ENCODE measurements at regions not wholly inside any gene's neighbourhood (a gene's known extent, or its start where the extent isn't known, plus 50 kb on each side); places are given as distances from the start of the nearest gene placed in this dataset.
"Not testable (repeated sequence)": the region's sequence is repeated elsewhere in the genome, so short reads cannot be mapped to it uniquely, and the experiment has no call there.

DNA sequence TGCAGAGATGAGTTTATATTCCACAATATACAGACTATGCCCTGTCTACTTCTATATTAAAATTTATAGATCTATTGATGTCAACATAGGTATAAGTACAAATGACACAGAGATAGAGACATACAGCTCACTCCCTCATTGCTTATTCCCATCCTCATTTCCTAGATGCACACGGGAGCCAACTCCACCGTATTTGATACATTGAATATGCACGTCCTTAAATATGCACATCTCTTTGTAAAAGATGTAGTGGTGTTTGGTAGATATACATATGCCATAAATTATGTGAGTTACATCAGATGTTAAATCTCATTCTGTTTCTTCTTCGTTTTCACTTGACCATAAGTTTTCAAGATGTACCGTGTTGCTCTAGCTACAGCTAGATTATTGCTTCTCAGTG, 179.2 kb upstream of the RAB6C start:
- no peak for DNase-seq (ENCODE audit: low read depth, low spot score)

DNA sequence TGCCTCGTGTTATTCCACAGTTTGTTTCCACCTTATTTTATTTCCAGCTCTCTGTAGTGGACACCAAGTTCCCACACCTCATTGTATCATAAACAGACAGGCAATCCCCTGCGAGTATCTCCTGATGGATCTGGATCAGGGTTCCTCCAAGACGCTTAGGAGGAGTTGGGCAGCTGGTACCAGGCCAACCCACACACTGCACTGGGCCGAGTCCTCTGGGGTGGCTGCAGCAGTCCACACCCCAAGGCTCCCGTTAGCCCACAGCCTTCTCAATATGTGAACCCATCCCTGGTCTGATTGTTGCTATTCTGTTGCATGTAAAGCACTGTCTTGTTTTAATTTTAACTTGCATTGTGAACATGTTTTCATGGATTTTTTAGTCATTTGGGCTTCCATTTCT, 178.8 kb upstream of the RAB6C start:
- no peak for DNase-seq (ENCODE audit: low read depth, low spot score)

DNA sequence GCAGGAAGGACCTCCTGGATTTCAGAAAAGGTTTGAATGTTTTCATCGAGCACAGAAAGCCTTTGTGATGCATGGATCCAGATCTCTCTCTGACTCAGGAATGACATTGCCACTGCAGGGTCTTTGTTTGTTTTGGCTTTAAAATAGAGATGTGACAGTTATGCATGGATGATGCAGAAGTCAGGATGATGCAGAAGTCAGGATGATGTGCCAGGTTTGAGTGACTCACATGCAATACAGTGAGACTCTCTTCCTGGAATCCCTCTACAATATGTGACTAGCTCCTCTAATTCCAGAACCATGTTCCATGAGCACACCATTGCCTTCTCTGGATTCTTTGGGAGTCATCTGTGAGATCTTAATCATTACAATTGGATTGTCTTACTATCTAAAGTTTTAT, 177.9 kb upstream of the RAB6C start:
- no peak for DNase-seq (ENCODE audit: low read depth, low spot score)

DNA sequence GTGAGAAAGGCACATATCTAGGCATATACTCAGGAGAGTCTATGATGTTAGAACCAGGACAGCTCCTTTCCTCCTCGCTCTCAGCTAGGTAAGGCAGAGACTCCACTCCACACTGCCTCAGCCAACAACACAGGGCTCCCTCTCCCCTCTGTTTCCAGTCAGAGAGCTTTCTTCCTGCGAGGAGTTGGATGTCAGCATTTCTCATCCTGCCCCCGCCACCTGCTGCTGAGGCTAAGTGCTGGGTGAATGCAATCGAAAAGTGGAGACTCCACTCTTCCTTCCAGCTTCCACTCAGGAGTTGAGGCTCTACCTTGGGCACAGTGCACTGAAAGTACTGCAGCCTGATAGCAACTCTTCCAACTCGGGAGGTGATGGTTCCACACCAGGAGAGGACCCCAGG, 177.2 kb upstream of the RAB6C start:
- no peak for DNase-seq (ENCODE audit: low read depth, low spot score)

DNA sequence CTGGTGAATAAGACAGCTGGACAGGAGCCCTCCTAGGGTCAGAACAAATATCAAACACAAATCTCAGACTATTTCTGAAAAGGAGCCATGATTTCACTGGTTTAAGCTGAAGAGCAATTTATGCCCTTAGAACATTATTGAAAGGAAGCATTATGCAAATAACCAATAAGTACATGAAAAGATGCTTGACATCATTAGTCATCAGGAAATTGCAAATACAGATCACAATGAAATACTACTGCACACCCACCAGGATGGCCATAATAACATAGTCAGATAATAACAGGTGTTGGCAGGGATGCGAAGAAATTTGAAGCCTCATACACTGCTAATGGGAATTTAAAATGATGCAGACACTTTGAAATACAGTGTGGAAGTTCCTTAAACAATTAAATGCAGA, 176.4 kb upstream of the RAB6C start:
- no peak for DNase-seq (ENCODE audit: low read depth, low spot score)

DNA sequence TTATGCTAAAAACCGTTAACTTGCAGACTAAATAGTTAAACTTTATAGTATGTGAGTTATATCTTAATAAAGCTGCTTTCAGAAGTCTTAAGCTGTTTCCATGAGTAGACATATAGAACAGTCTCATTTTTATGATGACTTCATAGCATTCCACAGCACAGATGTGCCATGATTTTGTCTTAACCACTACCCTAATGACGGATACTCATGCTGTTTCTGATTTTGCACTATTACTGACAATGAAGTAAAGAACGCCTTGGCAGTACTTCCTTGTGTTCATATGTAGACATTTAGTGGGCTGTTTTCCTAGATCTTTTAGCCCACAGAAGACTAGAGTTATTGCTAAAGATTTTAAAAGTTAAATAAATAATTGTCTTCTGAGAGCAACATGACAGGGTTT, 175.6 kb upstream of the RAB6C start:
- DNase-seq (ENCODE audit: low read depth, low spot score): no peak

DNA sequence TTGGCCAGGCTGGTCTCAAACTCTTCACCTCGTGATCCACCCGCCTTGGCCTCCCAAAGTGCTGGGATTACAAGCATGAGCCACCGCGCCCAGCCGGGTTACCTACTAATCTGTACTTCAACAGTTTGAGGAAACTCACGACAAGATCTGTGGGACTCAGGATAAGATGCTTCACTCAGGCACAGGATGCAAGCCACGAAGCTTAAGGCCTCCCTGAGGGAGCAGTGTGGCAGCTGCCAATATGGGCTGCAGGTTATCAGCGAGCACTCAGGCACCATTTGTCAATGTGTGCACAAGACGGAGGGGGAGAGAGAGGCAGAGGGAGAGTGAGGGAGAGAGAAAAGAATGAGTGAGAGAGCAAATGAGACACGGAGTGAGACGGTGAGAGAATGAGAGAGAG, 173.6 kb upstream of the RAB6C start:
- no peak for DNase-seq (ENCODE audit: low read depth, low spot score)

DNA sequence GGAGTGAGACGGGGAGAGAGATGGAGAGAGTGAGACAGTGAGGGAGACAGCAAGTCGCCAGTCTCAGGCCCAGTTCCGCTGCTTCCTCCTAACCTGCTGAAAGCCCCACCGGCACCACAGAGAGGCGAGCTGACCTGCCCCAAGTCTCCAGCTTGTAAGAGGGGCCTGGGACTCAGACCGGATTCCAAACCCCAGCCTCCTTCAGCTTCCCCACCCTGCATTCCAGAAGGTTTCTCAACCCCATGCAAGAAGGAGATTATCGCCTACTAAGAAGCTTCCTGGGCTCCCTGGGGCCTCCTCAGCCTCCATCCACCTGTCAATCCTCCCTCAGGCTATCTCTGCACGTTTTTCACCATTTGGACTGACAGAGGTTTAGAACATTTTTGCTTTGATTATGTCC, 173.1 kb upstream of the RAB6C start:
- no peak for DNase-seq (ENCODE audit: low read depth, low spot score)

DNA sequence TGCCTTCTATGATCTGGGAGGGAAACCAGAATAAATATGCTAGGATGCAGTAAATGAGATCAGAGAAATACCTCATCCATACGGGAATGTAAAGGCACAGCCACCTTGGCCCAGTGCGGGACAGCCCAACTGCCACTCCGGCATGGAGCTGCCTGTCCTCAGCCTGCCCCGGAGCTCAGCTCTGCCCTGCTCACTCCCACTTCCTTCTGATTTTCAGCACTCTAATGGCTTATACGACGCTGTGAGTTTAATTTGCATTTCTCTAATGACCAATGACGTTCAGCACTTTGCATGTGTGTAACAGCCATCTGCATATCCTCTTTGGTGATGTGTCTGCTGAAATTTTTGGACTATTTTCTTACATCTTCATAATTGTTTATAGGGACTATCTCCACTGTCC, 172.5 kb upstream of the RAB6C start:
- no peak for DNase-seq (ENCODE audit: low read depth, low spot score)

DNA sequence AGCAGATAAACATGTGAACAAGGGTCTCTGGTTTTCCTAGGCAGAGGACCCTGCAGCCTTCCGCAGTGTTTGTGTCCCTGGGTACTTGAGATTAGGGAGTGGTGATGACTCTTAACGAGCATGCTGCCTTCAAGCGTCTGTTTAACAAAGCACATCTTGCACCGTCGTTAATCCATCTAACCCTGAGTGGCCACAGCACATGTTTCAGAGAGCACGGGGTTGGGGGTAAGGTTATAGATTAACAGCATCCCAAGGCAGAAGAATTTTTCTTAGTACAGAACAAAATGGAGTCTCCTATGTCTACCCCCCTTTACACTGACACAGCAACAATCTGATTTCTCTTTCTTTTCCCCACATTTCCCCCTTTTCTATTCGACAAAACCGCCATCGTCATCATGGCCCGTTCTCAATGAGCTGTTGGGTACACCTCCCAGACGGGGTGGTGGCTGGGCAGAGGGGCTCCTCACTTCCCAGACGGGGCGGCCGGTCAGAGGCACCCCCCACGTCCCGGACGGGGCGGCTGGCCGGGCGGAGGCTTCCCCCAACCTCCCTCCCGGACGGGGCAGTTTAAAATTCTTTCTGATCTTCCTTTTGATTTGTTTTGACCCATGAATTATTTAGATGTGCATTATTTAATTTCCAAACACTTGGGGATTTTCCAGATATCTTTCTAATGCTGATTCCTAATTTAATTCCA, 171.7 kb upstream of the RAB6C start:
- DNase-seq (ENCODE audit: low read depth, low spot score): not testable (repeated sequence)

DNA sequence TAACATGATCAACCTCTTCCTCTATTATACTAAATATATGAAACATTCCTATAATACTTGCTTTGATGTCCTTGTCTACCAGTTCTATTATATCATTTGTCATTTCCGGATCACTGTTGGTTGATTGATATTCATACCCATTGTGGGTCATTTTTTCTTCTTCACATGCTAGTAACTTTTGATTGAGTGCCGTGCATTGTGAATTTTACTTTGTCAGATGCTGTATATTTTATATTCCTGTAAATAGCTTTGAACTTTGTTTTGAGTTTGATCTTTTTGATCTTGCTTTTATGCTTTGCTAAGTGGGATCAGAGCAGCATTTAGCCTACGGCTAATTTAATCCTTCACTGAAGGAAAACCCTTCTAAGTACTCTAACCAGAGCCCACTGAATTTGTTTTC, 168.9 kb upstream of the RAB6C start:
- no peak for DNase-seq (ENCODE audit: low read depth, low spot score)

DNA sequence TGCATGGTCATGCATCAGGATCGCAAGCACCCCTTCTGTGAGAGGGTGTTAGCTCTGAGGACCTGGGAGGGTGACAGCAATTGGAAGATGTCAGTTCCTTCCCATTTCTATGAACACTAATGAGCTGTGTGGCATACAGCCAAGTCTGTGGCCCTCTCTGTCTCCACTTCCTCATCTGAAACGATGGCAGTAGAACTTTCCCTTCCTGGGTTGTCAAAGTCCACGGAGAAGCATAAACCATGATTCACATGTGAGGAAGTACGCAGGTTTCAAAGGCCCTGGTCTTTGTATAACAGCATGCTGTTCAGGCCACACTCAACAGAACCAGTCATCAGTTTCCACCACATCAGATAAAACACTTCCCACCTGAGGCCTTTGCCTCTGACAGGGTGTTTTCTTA, 167.4 kb upstream of the RAB6C start:
- no peak for DNase-seq (ENCODE audit: low read depth, low spot score)

DNA sequence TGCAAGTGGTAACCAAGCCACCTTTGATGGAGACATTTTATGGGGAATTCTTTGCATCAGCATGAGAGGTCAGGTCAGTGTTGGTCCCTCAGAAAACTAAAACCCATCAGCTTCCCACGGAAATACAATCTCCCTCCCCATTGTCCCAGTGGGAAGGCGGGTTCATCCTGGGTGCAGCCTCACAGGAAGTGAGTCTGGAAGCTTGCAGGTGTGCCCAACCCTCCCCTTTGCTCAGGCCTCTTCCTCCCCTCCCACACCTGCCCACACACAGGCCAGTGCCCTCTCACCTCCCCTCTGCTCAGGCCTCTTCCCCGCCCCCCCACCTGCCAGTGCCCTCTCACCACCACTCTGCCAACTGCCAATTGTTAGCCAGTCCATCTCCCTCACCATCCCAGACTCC, 166.8 kb upstream of the RAB6C start:
- DNase-seq (ENCODE audit: low read depth, low spot score): no peak

DNA sequence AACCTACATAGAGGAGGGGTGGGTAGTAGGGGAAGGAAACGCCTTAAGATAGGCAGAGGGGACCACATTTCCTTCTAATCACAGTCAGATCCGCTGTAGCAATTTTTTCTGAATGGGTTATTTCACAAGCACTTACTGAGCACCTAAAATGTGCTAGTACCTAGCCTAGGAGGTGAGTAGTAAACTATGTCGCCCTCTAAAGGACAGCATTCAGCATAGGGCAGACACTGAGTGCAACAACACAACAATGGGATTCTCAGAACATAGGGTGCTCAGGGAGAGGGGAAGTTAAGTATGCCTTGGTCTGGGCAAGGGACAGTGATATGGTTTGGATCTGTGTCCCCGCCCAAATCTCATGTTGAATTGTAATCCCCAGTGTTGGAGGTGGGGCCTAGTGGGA, 166.1 kb upstream of the RAB6C start:
- DNase-seq (ENCODE audit: low read depth, low spot score): no peak

DNA sequence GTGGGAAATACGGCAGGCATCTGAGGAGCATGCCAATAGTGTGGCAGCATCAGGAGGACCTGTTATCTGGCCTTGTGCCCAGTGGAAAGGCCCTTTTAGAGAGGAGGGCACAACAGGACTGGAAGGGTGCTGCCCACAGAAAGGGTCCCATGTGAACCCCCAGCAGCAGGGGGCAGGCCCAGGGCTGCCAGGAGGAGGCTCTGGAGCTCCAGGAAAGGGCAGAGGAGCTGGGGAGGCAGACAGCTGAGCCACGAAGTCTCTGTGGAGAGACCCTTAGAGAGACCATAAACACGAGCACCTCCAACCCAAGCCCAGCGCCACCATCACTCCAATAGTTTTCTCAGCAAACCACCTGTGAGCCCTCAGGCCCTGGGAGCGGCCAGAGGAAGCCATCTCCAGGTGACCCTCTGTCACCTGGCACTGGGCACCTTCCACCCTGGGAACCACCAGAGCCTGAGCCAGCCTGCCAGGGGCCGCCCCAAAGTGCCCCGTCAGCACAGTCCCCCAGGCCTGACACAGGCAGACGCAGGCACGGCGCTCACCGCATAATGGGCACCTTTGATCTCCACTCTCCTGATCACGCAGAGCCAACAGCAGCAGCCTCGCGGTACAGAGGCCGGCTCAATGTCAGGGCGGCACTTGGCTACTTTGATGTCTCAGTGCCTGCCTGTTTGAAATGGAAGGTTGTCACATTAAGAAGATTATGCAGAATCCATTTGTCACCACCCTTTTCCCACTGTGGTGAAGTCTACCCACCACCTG, 162.5 kb upstream of the RAB6C start:
- DNase-seq (ENCODE audit: low read depth, low spot score): no peak

DNA sequence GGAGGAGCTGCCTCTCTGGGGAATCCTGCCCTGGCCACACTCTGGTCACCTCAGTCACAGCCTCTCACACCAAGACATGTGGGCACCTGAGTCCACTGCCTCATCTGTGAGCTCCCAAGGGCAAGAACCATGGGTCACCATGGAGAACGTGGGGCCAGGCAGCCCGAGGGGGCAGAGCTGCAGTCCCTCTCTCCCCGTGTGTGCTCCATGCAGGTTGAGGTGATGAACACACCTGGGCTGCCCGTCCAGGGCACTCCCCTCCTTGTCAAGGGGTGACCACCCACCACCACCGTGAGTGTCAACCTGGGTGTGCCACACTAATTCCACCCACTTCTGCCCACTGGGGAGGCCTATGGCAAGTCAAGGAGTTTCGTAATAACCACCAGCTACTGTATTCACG, 159.6 kb upstream of the RAB6C start:
- no peak for DNase-seq (ENCODE audit: low read depth, low spot score)

DNA sequence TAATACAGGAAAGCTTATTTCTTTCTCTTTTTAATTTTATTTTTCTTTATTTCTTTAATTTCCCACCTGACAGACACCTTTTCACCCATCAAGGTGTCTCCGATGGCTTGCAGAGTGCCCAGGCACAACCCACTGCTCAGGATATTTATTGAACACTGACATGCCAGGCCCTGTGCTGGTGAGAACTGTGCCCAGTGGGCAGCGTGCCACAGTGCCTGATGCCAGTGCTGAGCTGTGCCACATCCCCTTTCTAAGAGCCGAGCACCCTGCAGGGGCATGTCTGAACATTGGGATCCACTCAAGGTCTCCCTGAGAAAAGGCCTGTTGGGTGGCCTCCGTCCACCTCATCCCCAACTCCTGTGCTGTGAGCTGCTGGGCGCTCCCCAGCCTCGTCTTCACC, 158.6 kb upstream of the RAB6C start:
- no peak for DNase-seq (ENCODE audit: low read depth, low spot score)

DNA sequence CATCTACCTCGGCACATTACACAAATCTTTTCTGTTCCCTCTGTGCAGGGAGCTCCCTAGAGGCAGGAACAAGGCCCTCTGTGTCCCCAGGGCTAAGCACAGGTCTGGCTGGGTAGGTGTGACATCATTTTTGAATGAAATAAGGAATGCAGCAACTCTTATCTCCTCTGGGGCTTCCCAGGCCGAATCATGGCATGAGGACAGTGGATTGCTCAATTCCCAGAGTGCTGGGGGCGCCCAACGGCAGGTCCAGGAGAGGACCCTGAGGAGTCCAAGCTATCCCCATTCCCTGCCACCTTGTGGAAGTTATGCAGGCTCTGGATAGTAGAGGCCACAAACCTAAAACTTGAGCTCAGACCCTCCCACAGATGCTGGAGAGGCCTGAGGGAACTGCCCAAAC, 158.0 kb upstream of the RAB6C start:
- no peak for DNase-seq (ENCODE audit: low read depth, low spot score)

DNA sequence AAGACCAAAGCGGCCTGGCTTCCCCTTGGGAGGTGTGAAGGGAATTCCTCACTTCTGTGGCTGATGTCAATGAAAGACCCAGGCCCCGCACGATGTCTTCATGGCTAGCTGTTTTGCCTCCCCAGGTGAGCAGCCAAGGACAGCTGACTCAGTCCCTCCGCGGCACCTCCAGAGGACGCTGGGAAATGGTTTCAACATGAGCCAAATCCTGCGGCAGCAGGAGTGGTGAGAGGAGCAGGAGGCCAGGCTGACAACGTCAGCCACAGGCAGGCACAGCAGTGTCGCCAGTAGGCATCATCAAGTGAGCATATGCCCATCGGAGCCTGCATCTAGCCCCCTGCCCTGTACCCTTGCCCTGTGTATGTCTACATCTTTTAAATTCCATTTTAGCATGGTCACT, 156.4 kb upstream of the RAB6C start:
- no peak for DNase-seq (ENCODE audit: low read depth, low spot score)

DNA sequence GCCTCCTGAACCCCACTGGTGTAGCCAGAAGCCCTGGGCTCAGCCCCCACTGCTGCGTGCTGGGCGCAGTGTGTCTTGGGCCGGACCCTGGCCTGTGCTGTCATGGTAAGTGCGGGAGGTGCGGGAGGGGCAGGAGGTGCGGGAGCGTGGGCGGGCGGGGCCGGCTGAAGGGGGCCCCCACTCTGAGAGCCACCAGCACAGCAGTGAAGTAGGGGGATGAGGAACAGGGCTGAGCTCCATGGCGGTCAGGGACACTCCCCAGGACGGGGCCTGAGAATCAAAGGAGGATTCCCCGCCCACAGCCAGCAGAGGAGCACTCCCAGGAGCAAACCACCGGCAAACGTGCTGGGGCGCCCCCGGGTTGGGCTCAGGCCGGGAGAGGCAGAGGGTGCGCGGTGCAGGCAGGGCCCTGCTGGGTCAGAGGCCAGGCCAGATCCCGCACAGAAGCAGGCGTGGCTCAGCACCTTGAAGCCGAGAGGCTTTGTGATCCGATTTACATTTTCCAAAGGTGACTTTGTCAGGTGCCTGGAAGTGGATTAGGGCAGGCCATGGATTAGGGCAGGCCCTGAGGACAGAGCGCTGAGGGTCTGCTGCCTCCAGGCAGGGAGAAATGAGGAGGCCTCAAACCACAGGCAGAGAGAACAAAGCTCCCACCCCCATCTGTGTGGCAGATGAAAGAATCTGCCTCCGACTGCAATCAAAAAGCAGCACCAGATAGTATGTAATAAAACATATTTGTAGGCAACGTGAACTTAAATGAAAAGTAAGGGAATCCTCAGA, 152.0 kb upstream of the RAB6C start:
- no peak for DNase-seq (ENCODE audit: low read depth, low spot score)

DNA sequence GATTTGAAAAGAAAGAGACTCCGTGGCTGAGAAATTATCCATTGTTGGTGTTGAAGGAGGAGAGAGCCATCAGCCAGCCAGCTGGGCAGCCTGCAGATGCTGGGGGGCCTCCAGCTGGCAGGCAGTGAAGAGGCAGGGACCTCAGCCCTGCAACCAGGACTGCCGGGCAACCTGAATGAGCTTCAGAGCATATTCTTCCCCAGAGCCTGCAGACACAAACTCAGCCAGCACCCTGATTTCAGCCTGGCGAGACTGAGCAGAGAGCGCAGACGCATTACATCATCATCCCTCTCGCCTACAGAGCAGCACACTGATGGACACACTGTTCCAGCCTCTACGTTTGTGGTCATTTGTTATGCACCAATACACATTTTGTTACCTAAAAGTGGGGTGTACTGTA, 150.7 kb upstream of the RAB6C start:
- DNase-seq (ENCODE audit: low read depth, low spot score): no peak

DNA sequence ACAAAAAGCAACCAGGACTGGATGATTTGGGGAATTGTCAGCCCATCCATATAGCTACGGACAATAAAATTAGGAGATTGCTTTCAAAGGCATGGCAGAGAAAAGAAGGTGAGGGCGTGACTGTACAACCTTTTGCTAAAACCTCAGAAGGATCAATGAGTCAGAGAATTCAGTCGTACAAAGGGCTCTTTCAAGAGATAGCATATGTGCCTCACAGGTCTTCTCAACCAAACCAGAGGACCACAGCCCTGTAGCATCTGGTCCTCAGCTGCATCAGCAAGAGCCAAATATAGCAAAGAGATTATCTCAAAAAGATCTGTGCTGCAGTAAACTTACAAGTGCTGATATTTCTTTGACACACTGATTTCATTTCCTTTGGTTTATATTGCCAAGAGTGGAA, 149.9 kb upstream of the RAB6C start:
- no peak for DNase-seq (ENCODE audit: low read depth, low spot score)

DNA sequence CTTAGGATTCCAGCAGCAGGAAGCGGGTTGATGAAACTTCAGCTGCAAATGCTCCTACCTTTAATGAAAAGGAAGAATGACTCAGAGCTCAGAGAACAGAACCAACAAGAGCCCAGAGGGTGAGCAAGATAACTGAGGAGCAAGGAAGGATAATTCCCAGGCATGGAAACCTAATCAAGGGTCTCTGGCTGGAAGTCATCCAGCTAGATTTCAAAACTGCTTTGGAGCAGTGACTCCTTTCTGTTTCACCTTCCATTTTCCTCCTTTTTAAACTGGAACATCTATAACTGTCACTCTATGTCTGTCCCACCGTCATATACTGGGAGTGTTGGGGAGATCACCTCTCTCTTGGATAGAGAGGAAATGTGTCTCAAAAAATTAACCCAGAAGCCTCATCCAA, 148.4 kb upstream of the RAB6C start:
- no peak for DNase-seq (ENCODE audit: low read depth, low spot score)

Data from smooth muscle cell of the brain vasculature (primary cell).